GM18520 (cell line): ENCODE measurements at regions not wholly inside any gene's neighbourhood (a gene's known extent, or its start where the extent isn't known, plus 50 kb on each side); places are given as distances from the start of the nearest gene placed in this dataset.
"Not testable (repeated sequence)": the region's sequence is repeated elsewhere in the genome, so short reads cannot be mapped to it uniquely, and the experiment has no call there.

ENCODE experiments used
- ATAC-seq: cut with Tn5 transposase; IDR thresholded peaks from one replicate; pipeline ENCODE4 v1.9.1; 2021; ENCODE audit not compliant: unreplicated experiment

- no peak for ATAC-seq
Measured at GRCh38 chr11:91382946-91383345, 841.7 kb upstream of the FAT3 start.

GRCh38 chr11:91374794-91375193 is 849.8 kb upstream of the FAT3 start:
- no peak for ATAC-seq

GRCh38 chr11:91373497-91373896 is 851.1 kb upstream of the FAT3 start:
- no peak for ATAC-seq

GRCh38 chr11:91366816-91367215 is 857.8 kb upstream of the FAT3 start:
- ATAC-seq: no peak

- ATAC-seq: no peak
Measured at GRCh38 chr11:91365986-91366585, 858.5 kb upstream of the FAT3 start.

- no peak for ATAC-seq
Measured at GRCh38 chr11:91350931-91351330, 873.7 kb upstream of the FAT3 start.

- no peak for ATAC-seq
Measured at GRCh38 chr11:91326751-91327150, 897.9 kb upstream of the FAT3 start.

GRCh38 chr11:91326280-91326679 is 898.3 kb upstream of the FAT3 start:
- no peak for ATAC-seq

- no peak for ATAC-seq
Measured at GRCh38 chr11:91314521-91314920, 910.1 kb upstream of the FAT3 start.

GRCh38 chr11:91312541-91312940 is 912.1 kb upstream of the FAT3 start:
- ATAC-seq: no peak

- no peak for ATAC-seq
Measured at GRCh38 chr11:91310085-91310484, 914.5 kb upstream of the FAT3 start.

- ATAC-seq: no peak
Measured at GRCh38 chr11:91308069-91308468, 916.5 kb upstream of the FAT3 start.

GRCh38 chr11:91305402-91305801 is 919.2 kb upstream of the FAT3 start:
- no peak for ATAC-seq

GRCh38 chr11:91303749-91304148 is 920.9 kb upstream of the FAT3 start:
- no peak for ATAC-seq

- ATAC-seq: peak; percentile 54
Measured at GRCh38 chr11:91299980-91300379, 924.6 kb upstream of the FAT3 start.

GRCh38 chr11:91296629-91297028 is 928.0 kb upstream of the FAT3 start:
- no peak for ATAC-seq

- peak; percentile 34 for ATAC-seq
Measured at GRCh38 chr11:91295591-91295990, 929.0 kb upstream of the FAT3 start.

GRCh38 chr11:91293119-91293518 is 931.5 kb upstream of the FAT3 start:
- no peak for ATAC-seq

GRCh38 chr11:91272089-91272488 is 952.5 kb upstream of the FAT3 start:
- ATAC-seq: no peak

GRCh38 chr11:91268512-91269295 is 955.9 kb upstream of the FAT3 start:
- not testable (repeated sequence) for ATAC-seq

GRCh38 chr11:91265946-91266345 is 958.7 kb upstream of the FAT3 start:
- ATAC-seq: no peak

- no peak for ATAC-seq
Measured at GRCh38 chr11:91264481-91264880, 960.1 kb upstream of the FAT3 start.
